Keratinocyte (primary cell): ENCODE measurements at regions not wholly inside any gene's neighbourhood (a gene's known extent, or its start where the extent isn't known, plus 50 kb on each side); places are given as distances from the start of the nearest gene placed in this dataset.

Source experiments
- DNase-seq: peaks from one replicate; pipeline ENCODE4 v3.0.0-alpha.2; 2011; ENCODE audit warnings: low read depth, missing footprints, low spot score
- FAIRE-seq: peaks from 2 replicates; lab custom pipeline; 2011; peaks lifted over from hg19 to GRCh38; lab: Jason Lieb, UNC
- H2AFZ ChIP-seq: 2 replicates; pipeline ENCODE4 v1.6.0; 2012; ENCODE audit warnings: low read length, control low read depth, inconsistent platforms; ENCODE audit not compliant: control insufficient read depth
- H3K27ac ChIP-seq: 2 replicates; pipeline ENCODE4 v1.5.1; 2011; ENCODE audit warnings: low read length; ENCODE audit not compliant: control insufficient read depth, insufficient read depth
- H3K27me3 ChIP-seq: 3 replicates; pipeline ENCODE4 v1.6.0; 2011; ENCODE audit warnings: low read length; ENCODE audit not compliant: control insufficient read depth, insufficient read depth; ENCODE audit errors: extremely low read depth
- H3K36me3 ChIP-seq, 2 experiments: 2 replicates in 1 of 2; 3 replicates in 1 of 2; pipeline ENCODE4 v1.5.1; 2011; ENCODE audit warnings: low read length in 2 of 2, mild to moderate bottlenecking in 1 of 2; ENCODE audit not compliant: control insufficient read depth in 2 of 2, insufficient read depth in 2 of 2; ENCODE audit errors: extremely low read depth in 1 of 2
- H3K4me1 ChIP-seq: 3 replicates; pipeline ENCODE4 v1.5.1; 2011; ENCODE audit warnings: low read length; ENCODE audit not compliant: control insufficient read depth, insufficient read depth; ENCODE audit errors: extremely low read depth
- H3K4me2 ChIP-seq: 3 replicates; pipeline ENCODE4 v1.6.0; 2011; ENCODE audit warnings: low read depth, low read length; ENCODE audit not compliant: control insufficient read depth, insufficient read depth; ENCODE audit errors: extremely low read depth
- H3K4me3 ChIP-seq, 3 experiments: fragments of 200-600 bp in 1 of 3; sonication (generic) in 1 of 3; 2 replicates in 2 of 3; 3 replicates in 1 of 3; pipeline ENCODE4 v1.5.1; 2011 to 2016; ENCODE audit warnings: low read length in 3 of 3, mild to moderate bottlenecking in 3 of 3, control low read depth in 2 of 3, inconsistent platforms in 1 of 3, low read depth in 1 of 3, mixed read lengths in 1 of 3, mixed run types in 1 of 3, moderate library complexity in 1 of 3; ENCODE audit not compliant: control insufficient read depth in 2 of 3, insufficient read depth in 2 of 3; ENCODE audit errors: extremely low read depth in 1 of 3
- H3K79me2 ChIP-seq: 2 replicates; pipeline ENCODE4 v1.6.0; 2012; ENCODE audit warnings: low read length; ENCODE audit not compliant: control insufficient read depth, insufficient read depth
- H3K9ac ChIP-seq: 3 replicates; pipeline ENCODE4 v1.6.0; 2011; ENCODE audit warnings: low read length; ENCODE audit not compliant: control insufficient read depth, insufficient read depth; ENCODE audit errors: extremely low read depth
- H3K9me1 ChIP-seq: 3 replicates; pipeline ENCODE4 v1.6.0; 2011; ENCODE audit warnings: low read length; ENCODE audit not compliant: control insufficient read depth, insufficient read depth; ENCODE audit errors: extremely low read depth
- H3K9me3 ChIP-seq: 2 replicates; pipeline ENCODE4 v1.5.1; 2012; ENCODE audit warnings: low read depth, low read length; ENCODE audit not compliant: control insufficient read depth
- H4K20me1 ChIP-seq: 3 replicates; pipeline ENCODE4 v1.6.0; 2011; ENCODE audit warnings: low read length; ENCODE audit not compliant: control insufficient read depth, insufficient read depth; ENCODE audit errors: extremely low read depth
- EZH2 ChIP-seq: IDR thresholded peaks from one replicate; pipeline ENCODE4 v1.6.1; 2012; ENCODE audit warnings: inconsistent platforms, mild to moderate bottlenecking, low read length, moderate library complexity
- dilution Hi-C: fragments of 300-500 bp; cut with MboI; formaldehyde crosslinking; loops from one replicate; pipeline ENCODE4 v1.7.0; 2020; ENCODE audit warnings: low sequenced_read_pairs; ENCODE audit not compliant: extremely low pct_ligation_motif_present
- TF ChIP-seq, protein P1 (sequence below), 3 experiments: IDR thresholded peaks in 1 of 3; conservative IDR thresholded peaks in 1 of 3; optimal IDR thresholded peaks in 1 of 3; 2 replicates in 2 of 3; 3 replicates in 1 of 3; pipeline versions ENCODE3 to v1.5.1; 2011; ENCODE audit warnings: low read length in 3 of 3, mild to moderate bottlenecking in 3 of 3, moderate library complexity in 2 of 3, control low read depth in 1 of 3, inconsistent platforms in 1 of 3; ENCODE audit not compliant: insufficient read depth in 2 of 3; ENCODE audit errors: extremely low read depth in 1 of 3

DNA sequence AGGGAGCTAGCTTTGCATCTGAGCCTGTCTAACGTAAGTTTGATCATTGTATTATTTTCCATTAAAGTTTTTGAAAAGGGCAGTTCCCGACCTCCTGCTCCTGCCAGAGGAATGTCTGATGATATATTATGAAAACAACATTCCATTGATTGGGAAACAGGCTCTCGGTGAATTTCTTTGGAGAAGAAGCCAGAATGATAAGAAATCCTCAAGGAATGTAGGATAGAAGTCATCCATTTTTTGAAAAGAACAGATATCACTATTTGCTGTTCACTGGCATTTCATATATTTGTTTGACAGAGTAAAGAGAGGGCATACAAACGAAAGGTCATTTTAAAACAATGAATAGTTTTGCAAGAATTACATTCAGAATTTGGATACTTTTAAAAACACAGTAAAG, 781.0 kb upstream of the HTR2C start:
- no peaks in the 10 kb centered on the region for H3K27me3 ChIP-seq
- H3K27ac ChIP-seq = no peak overlapping the region
- no peaks in the 10 kb centered on the region for H3K79me2 ChIP-seq
- FAIRE-seq (no peak), DNase-seq (no peak)
- H4K20me1 ChIP-seq = no peaks in the 10 kb centered on the region
- H3K4me3 ChIP-seq = no peak overlapping the region
- no peak overlapping the region for H2AFZ ChIP-seq
- H3K9me1 ChIP-seq = no peaks in the 10 kb centered on the region
- no peak for TF ChIP-seq EZH2
- TF ChIP-seq, protein P1, sequence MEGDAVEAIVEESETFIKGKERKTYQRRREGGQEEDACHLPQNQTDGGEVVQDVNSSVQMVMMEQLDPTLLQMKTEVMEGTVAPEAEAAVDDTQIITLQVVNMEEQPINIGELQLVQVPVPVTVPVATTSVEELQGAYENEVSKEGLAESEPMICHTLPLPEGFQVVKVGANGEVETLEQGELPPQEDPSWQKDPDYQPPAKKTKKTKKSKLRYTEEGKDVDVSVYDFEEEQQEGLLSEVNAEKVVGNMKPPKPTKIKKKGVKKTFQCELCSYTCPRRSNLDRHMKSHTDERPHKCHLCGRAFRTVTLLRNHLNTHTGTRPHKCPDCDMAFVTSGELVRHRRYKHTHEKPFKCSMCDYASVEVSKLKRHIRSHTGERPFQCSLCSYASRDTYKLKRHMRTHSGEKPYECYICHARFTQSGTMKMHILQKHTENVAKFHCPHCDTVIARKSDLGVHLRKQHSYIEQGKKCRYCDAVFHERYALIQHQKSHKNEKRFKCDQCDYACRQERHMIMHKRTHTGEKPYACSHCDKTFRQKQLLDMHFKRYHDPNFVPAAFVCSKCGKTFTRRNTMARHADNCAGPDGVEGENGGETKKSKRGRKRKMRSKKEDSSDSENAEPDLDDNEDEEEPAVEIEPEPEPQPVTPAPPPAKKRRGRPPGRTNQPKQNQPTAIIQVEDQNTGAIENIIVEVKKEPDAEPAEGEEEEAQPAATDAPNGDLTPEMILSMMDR (optimal IDR thresholded peaks at IDR 0.05 in 1 of 3, IDR thresholded peaks at IDR 0.05 in 1 of 3, conservative IDR thresholded peaks at IDR 0.05 in 1 of 3; ENCODE audit: extremely low read depth in 1 of 3, insufficient read depth in 2 of 3, low read length in 3 of 3) = no peak
- H3K4me1 ChIP-seq = no peaks in the 10 kb centered on the region
- H3K9ac ChIP-seq = no peak overlapping the region
- H3K36me3 ChIP-seq = no peaks in the 10 kb centered on the region
- dilution Hi-C loops = no loop called here
- H3K4me2 ChIP-seq = no peak overlapping the region
- H3K9me3 ChIP-seq = no peaks in the 10 kb centered on the region

DNA sequence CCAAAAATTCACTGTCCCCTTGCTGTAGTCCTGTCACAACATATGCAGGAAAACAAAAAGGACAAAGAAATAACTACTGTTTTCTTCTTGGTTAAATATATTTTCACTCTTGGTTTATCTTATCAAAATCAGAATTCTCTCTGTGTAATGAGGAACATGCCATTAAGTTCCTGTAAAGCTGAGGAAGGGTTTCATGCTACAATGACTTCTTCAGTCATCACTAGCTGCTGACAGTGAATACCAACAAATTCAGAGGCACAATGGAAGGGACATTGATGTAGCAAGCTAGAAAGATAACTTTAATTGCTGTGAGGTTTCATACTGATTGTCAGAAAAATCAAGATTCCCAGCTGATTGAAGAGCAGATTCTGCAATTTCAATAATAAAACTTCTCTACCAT, 782.9 kb upstream of the HTR2C start:
- TF ChIP-seq, protein P1 (optimal IDR thresholded peaks at IDR 0.05 in 1 of 3, IDR thresholded peaks at IDR 0.05 in 1 of 3, conservative IDR thresholded peaks at IDR 0.05 in 1 of 3; ENCODE audit: extremely low read depth in 1 of 3, insufficient read depth in 2 of 3, low read length in 3 of 3) = no peak
- no peak for TF ChIP-seq EZH2
- Histone ChIP-seq H2AFZ (no peak overlapping the region), H3K79me2 (no peaks in the 10 kb centered on the region), H3K4me3 (no peak overlapping the region), H3K9me3 (no peaks in the 10 kb centered on the region), H3K9ac (no peak overlapping the region), H4K20me1 (no peaks in the 10 kb centered on the region), H3K9me1 (no peaks in the 10 kb centered on the region), H3K4me2 (no peak overlapping the region), H3K36me3 (no peaks in the 10 kb centered on the region), H3K4me1 (no peaks in the 10 kb centered on the region), H3K27ac (no peak overlapping the region), H3K27me3 (no peaks in the 10 kb centered on the region)
- FAIRE-seq (no peak), DNase-seq (no peak)
- dilution Hi-C loops = no loop called here
